ENCODE measurements at regions not wholly inside any gene's neighbourhood (a gene's known extent, or its start where the extent isn't known, plus 50 kb on each side); places are given as distances from the start of the nearest gene placed in this dataset.

- DNase-seq, result no peak
Observed at GRCh38 chr20:43863821-43864544, 50.7 kb upstream of the TOX2 start.

- no peak for DNase-seq
Observed at GRCh38 chr20:43863330-43863729, 51.3 kb upstream of the TOX2 start.

GRCh38 chr20:43862438-43862837 is 52.2 kb upstream of the TOX2 start:
- no peak for DNase-seq

GRCh38 chr20:43859994-43860393 is 54.7 kb upstream of the TOX2 start:
- no peak for DNase-seq

GRCh38 chr20:43857932-43858331 is 56.7 kb upstream of the TOX2 start:
- no peak for DNase-seq

- no peak for DNase-seq
Observed at GRCh38 chr20:43857127-43857526, 57.5 kb upstream of the TOX2 start.

GRCh38 chr20:43855803-43856202 is 58.8 kb upstream of the TOX2 start:
- DNase-seq, result no peak

- DNase-seq, result no peak
Observed at GRCh38 chr20:43853918-43854317, 60.7 kb upstream of the TOX2 start.

- DNase-seq, result no peak
Observed at GRCh38 chr20:43853174-43853803, 61.4 kb upstream of the TOX2 start.

GRCh38 chr20:43849496-43850186 is 65.0 kb upstream of the TOX2 start:
- no peak for DNase-seq

- no peak for DNase-seq
Observed at GRCh38 chr20:43846516-43846905, 68.1 kb upstream of the TOX2 start.

GRCh38 chr20:43844778-43845614 is 69.7 kb upstream of the TOX2 start:
- no peak for DNase-seq

GRCh38 chr20:43843965-43844660 is 70.5 kb upstream of the TOX2 start:
- DNase-seq, result no peak

- DNase-seq, result peak; percentile 2 to 43 (median 21)
Observed at GRCh38 chr20:43843096-43843964, 71.3 kb upstream of the TOX2 start.

GRCh38 chr20:43842126-43843020 is 72.3 kb upstream of the TOX2 start:
- DNase-seq, result no peak

GRCh38 chr20:43840382-43841070 is 74.1 kb upstream of the TOX2 start:
- DNase-seq, result peak in 3 of 4 experiments; percentile 16 to 45 (median 36)

GRCh38 chr20:43839793-43840199 is 74.9 kb upstream of the TOX2 start:
- DNase-seq, result no peak

- DNase-seq, result no peak
Observed at GRCh38 chr20:43838703-43839060, 76.0 kb upstream of the TOX2 start.

- no peak for DNase-seq
Observed at GRCh38 chr20:43837856-43838702, 76.6 kb upstream of the TOX2 start.

Data from suppressor macrophage (primary cell).